Breast epithelium (tissue), 3 donors: ENCODE measurements at regions not wholly inside any gene's neighbourhood (a gene's known extent, or its start where the extent isn't known, plus 50 kb on each side); places are given as distances from the start of the nearest gene placed in this dataset.

Experiments
- CTCF ChIP-seq, 3 donors: fragments of 450-650 bp; IDR thresholded peaks; one replicate each; pipeline ENCODE4 v1.5.1; 2016 to 2017; ENCODE audit warnings: antibody characterized with exemption in 3 of 3, mild to moderate bottlenecking in 3 of 3, moderate library complexity in 3 of 3
- POLR2A ChIP-seq: fragments of 450-650 bp; IDR thresholded peaks from one replicate; pipeline ENCODE4 v1.6.1; 2016; ENCODE audit warnings: antibody characterized with exemption, mild to moderate bottlenecking, moderate library complexity
- POLR2AphosphoS5 ChIP-seq, 3 donors: sonication (generic); formaldehyde crosslinking; IDR thresholded peaks; one replicate each; pipeline ENCODE4 v1.6.1; 2017; ENCODE audit warnings: antibody characterized with exemption in 3 of 3

GRCh38 chr9:118305331-118305730 lies 601.1 kb downstream of the TLR4 start:
- TF ChIP-seq CTCF (IDR thresholded peaks at IDR 0.05) (no peak), POLR2AphosphoS5 (IDR thresholded peaks at IDR 0.05) (no peak), POLR2A (no peak)
